ENCODE measurements at regions not wholly inside any gene's neighbourhood (a gene's known extent, or its start where the extent isn't known, plus 50 kb on each side); places are given as distances from the start of the nearest gene placed in this dataset.
"Not testable (repeated sequence)": the region's sequence is repeated elsewhere in the genome, so short reads cannot be mapped to it uniquely, and the experiment has no call there.

DNA sequence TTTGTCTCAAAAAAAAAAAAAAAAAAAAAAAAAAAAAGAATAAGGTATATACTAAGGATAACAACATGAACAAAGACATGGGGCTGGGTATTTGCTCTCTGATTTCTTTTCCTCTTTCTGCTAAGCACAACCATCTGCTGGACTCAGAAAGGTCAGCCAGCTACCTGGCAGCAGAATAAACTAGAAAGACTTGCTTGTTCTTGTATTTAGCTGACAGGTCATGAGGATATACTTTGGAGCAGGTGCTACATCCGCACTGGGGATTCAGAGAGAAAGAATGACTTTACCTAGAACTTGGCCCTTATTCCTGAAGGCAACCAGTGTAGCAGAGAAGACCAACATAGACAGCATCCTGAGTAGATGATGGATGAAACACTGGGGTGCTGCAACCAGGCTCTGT, 550.5 kb downstream of the NTRK3 start:
- no peak overlapping the region for H3K4me3 ChIP-seq (ENCODE audit: low read length)
- TF ChIP-seq, protein P1, sequence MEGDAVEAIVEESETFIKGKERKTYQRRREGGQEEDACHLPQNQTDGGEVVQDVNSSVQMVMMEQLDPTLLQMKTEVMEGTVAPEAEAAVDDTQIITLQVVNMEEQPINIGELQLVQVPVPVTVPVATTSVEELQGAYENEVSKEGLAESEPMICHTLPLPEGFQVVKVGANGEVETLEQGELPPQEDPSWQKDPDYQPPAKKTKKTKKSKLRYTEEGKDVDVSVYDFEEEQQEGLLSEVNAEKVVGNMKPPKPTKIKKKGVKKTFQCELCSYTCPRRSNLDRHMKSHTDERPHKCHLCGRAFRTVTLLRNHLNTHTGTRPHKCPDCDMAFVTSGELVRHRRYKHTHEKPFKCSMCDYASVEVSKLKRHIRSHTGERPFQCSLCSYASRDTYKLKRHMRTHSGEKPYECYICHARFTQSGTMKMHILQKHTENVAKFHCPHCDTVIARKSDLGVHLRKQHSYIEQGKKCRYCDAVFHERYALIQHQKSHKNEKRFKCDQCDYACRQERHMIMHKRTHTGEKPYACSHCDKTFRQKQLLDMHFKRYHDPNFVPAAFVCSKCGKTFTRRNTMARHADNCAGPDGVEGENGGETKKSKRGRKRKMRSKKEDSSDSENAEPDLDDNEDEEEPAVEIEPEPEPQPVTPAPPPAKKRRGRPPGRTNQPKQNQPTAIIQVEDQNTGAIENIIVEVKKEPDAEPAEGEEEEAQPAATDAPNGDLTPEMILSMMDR (IDR thresholded peaks at IDR 0.05; ENCODE audit: insufficient read depth, low read depth, low read length, missing control alignments): no peak
- no peak for DNase-seq (ENCODE audit: low read depth)

DNA sequence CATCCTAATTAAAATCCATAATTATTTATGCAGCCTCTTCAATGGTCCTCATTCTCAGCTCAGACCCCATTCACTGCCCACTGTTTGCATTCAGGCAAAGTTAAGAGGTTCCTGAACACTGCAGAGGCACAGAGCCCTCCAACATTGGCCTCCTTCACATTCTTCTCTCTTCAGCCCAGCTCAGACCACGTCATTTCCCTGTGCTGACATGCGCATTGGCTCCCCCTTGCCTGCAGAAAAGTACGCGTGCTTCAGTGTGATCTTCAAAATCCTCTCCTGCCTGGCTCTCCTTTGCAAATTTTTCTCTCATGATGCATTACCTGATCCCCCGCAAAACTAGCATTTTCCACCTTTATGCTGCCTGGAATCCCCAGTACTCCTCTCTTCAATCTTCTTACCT, 552.3 kb downstream of the NTRK3 start:
- no peak overlapping the region for H3K4me3 ChIP-seq (ENCODE audit: low read length)
- no peak for DNase-seq (ENCODE audit: low read depth)

DNA sequence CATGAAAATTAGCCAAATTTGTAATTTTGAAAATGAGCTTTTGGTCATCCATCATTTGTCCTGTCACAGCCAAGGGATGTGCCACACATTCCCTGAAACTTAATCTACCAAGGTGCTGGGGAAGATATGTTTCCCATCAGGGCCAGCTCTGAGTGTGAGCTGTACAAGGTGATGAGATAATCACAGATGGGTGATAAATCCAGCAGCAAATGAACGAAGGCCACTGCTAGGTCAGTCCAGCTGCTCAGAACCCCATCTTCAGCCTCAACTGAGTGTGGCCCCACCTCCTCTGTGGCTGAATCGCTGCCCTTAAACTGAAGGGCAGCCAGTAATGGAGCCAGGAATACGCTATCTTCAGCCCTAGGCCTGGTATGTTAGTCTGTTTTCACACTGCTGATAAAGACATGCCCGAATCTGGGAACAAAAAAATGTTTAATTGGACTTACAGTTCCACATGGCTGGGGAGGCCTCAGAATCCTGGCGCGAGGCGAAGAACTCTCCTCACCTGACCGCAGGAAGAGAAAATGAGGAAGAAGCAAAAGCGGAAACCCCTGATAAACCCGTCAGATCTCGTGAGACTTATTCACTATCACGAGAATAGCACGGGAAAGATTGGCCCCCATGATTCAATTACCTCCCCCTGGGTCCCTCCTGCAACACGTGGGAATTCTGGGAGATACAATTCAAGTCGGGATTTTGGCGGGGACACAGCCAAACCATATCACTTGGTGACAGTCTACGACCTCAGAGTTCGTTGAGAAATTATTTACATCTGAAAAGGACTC, 553.0 kb downstream of the NTRK3 start:
- TF ChIP-seq, protein P1 (IDR thresholded peaks at IDR 0.05; ENCODE audit: insufficient read depth, low read depth, low read length, missing control alignments): no peak
- H3K4me3 ChIP-seq (ENCODE audit: low read length): no peak overlapping the region
- DNase-seq (ENCODE audit: low read depth): no peak

More for the DNA sequence above, 552.3 kb downstream of the NTRK3 start:
- TF ChIP-seq, protein P1 (IDR thresholded peaks at IDR 0.05; ENCODE audit: insufficient read depth, low read depth, low read length, missing control alignments): no peak

DNA sequence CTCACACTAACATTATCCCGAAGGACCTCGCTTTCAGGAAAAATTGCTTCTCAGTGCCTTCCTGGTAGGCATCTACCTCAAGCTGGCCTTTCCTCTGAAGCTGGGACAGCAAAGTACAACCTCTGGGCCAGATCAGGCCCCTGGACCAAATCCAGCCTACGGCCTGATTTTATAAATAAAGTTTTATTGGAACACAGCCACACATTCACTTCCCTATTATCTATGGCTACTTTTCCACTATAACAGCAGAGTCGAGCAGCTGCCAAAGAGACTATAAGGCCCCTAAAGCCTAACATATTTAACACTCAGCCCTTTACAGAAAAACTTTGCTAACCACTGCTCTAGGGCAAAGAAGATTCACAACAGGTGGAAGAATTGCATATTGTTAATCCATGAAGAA, 554.3 kb downstream of the NTRK3 start:
- TF ChIP-seq, protein P1 (IDR thresholded peaks at IDR 0.05; ENCODE audit: insufficient read depth, low read depth, low read length, missing control alignments): no peak
- H3K4me3 ChIP-seq (ENCODE audit: low read length): no peak overlapping the region
- no peak for DNase-seq (ENCODE audit: low read depth)

DNA sequence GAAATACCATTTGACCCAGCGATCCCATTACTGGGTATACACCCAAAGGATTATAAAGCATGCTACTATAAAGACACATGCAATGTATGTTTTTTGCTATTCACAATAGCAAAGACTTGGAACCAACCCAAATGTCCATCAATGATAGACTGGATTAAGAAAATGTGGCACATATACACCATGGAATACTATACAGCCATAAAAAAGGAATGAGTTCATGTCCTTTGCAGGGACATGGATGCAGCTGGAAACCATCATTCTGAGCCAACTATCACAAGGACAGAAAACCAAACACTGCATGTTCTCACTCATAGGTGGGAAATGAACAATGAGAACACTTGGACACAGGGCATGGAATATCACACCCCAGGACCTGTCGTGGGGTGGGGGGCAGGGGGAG, 558.1 kb downstream of the NTRK3 start:
- H3K4me3 ChIP-seq (ENCODE audit: low read length); DNase-seq (ENCODE audit: low read depth): not testable (repeated sequence)

DNA sequence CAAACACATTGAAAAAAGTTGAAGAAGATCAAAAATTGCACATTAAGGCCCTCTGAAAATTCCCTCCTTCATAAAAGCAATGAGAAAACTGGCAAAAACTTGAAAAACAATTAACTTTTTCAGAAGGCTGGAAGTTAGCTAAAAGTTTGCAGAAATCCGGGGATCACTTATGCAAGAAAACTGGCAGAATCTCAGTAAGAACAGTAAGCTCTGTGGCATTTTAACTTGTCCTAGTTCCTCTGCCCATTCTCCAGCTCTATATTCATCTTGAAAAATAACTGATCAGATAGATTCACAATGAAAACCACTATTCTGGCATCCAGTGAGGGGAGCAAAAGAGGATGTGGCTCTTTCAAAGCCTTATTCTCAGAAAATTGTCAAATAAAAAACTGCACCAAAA, 566.8 kb downstream of the NTRK3 start:
- TF ChIP-seq, protein P1 (IDR thresholded peaks at IDR 0.05; ENCODE audit: insufficient read depth, low read depth, low read length, missing control alignments): no peak
- no peak overlapping the region for H3K4me3 ChIP-seq (ENCODE audit: low read length)
- no peak for DNase-seq (ENCODE audit: low read depth)

DNA sequence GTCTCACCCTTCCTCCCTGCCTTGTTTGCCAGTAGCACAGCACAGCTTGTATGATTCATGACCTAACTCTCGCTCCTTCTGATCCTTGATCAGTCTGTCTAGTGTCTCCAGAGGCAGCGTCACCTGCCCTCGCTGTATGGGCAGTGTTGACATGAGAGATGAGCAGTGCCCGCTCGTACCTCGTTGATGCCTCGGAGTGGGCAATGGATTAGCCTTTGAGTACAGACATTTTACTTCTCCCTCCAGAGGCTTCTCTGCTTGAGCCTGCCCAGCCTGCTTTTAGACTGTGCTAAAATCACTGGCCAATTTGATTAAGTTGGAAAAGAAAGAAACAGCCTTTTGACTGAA, 569.0 kb downstream of the NTRK3 start:
- DNase-seq (ENCODE audit: low read depth): no peak
- no peak overlapping the region for H3K4me3 ChIP-seq (ENCODE audit: low read length)
- TF ChIP-seq, protein P1 (IDR thresholded peaks at IDR 0.05; ENCODE audit: insufficient read depth, low read depth, low read length, missing control alignments): no peak

Data from epithelial cell of esophagus (primary cell).